ENCODE measurements at regions not wholly inside any gene's neighbourhood (a gene's known extent, or its start where the extent isn't known, plus 50 kb on each side); places are given as distances from the start of the nearest gene placed in this dataset.
"Not testable (repeated sequence)": the region's sequence is repeated elsewhere in the genome, so short reads cannot be mapped to it uniquely, and the experiment has no call there.

DNA sequence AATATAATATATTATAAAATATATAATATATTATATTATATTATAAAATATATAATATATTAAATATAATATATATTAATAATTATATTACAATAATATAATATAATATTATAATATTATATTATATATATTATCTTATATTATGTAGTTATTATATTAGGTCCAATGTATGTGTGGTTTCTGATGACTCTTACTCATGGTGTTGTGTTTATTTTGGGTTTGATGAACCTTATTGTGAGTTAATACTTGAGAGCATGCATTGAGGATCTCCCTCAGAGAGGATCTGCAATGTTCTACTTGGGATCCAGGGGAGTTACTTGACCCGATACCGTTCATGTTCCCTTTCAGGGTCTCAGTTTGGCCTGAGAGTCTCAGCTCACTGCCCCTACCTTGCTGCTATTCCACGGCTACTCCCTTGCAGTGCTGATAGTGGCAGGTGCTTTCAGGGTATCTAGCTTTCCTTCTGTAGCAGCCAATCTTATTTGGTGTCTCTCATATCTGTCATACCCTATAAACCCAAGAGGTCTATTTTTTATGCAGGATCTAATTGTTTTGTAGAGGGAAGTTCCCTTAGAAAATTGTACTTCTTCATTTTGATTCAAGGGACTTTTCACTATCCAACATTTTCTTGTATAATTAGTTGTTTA, 89.1 kb upstream of the ZDHHC17 start:
- no peak for DNase-seq
- intact Hi-C loops (cut with DNase I): no loop called here
- no peak for ATAC-seq
- Histone ChIP-seq H3K4me1 (no peaks in the 10 kb centered on the region), H3K27me3 (ENCODE audit: low read depth) (no peaks in the 10 kb centered on the region), H3K4me3 (no peak overlapping the region), H3K36me3 (no peaks in the 10 kb centered on the region), H3K9me3 (no peaks in the 10 kb centered on the region), H3K27ac (no peak overlapping the region)
- TF ChIP-seq, protein P1, sequence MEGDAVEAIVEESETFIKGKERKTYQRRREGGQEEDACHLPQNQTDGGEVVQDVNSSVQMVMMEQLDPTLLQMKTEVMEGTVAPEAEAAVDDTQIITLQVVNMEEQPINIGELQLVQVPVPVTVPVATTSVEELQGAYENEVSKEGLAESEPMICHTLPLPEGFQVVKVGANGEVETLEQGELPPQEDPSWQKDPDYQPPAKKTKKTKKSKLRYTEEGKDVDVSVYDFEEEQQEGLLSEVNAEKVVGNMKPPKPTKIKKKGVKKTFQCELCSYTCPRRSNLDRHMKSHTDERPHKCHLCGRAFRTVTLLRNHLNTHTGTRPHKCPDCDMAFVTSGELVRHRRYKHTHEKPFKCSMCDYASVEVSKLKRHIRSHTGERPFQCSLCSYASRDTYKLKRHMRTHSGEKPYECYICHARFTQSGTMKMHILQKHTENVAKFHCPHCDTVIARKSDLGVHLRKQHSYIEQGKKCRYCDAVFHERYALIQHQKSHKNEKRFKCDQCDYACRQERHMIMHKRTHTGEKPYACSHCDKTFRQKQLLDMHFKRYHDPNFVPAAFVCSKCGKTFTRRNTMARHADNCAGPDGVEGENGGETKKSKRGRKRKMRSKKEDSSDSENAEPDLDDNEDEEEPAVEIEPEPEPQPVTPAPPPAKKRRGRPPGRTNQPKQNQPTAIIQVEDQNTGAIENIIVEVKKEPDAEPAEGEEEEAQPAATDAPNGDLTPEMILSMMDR (IDR thresholded peaks at IDR 0.05): no peak

GRCh38 chr12:76676261-76676660, 87.7 kb upstream of the ZDHHC17 start:
- H3K4me1 ChIP-seq; intact Hi-C loops (cut with DNase I); H3K9me3 ChIP-seq; H3K36me3 ChIP-seq; H3K27me3 ChIP-seq (ENCODE audit: low read depth); ATAC-seq; H3K27ac ChIP-seq; DNase-seq; H3K4me3 ChIP-seq: not testable (repeated sequence)

DNA sequence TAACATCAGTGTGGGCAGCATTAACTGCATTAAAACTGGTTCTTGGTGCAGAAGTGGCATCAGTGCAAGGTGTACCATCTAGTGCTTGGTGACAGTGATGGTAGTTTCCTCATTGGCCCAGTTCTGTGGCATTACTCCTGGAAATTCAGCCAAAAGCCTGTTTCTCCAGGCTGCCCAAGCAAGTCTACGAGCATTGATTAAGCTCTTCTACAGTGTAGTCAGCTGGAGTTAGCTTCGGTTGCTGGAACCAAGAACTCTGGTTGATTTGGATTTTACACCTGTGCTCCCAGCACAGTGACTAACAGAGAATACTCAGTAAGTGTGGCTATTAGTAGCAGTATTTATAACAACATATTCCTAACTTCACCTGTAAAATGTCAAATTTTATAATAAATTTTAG, 84.9 kb upstream of the ZDHHC17 start:
- intact Hi-C loops (cut with DNase I): no loop called here
- ATAC-seq: no peak

DNA sequence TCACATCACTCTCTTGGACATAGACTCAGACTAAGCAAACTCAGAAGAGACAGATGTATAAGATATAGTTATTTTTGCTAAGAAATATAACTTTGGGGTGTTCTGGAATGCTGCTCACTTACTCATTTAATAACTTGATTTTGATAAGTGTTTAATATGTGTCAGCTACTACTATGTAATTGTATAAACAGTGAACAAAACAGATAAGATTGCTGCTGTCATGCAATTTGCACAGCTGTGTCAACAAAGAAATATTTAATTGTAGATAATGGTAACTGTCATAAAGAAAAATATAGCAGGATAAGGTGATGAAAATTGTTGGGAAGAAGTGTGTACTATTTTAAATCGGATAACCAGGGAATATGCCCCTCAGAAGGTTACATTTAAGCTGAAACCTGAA, 84.1 kb upstream of the ZDHHC17 start:
- Histone ChIP-seq H3K27me3 (ENCODE audit: low read depth) (no peaks in the 10 kb centered on the region), H3K4me1 (no peaks in the 10 kb centered on the region), H3K4me3 (no peak overlapping the region), H3K9me3 (no peaks in the 10 kb centered on the region), H3K27ac (no peak overlapping the region), H3K36me3 (no peaks in the 10 kb centered on the region)
- ATAC-seq: no peak
- DNase-seq: no peak
- intact Hi-C loops (cut with DNase I): no loop called here
- TF ChIP-seq, protein P1 (IDR thresholded peaks at IDR 0.05): no peak

More for the DNA sequence above, 84.9 kb upstream of the ZDHHC17 start:
- Histone ChIP-seq H3K4me3 (no peak overlapping the region), H3K36me3 (no peaks in the 10 kb centered on the region), H3K27ac (no peak overlapping the region), H3K4me1 (no peaks in the 10 kb centered on the region), H3K27me3 (ENCODE audit: low read depth) (no peaks in the 10 kb centered on the region), H3K9me3 (no peaks in the 10 kb centered on the region)
- DNase-seq: no peak
- TF ChIP-seq, protein P1 (IDR thresholded peaks at IDR 0.05): no peak

DNA sequence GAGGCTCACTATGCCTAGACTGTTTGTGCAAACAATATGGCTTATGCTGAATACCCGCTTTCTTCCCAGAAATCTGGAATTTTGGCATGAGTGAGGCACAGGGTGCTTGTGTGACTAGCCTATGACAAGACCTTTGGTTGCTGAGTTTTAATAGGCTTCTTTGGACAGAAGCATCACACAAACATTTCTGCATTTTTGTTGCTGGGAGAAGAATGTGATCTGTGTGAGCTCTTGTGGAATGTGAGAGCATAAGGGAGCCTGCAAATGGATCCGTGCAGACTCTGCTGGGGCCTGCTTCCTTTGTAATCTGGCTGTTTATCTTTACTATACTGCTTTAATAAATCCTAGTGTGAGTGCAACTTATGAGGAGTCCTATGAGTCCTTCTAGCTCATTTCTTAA, 83.0 kb upstream of the ZDHHC17 start:
- TF ChIP-seq, protein P1 (IDR thresholded peaks at IDR 0.05): no peak
- H3K27ac ChIP-seq: no peak overlapping the region
- H3K36me3 ChIP-seq: no peaks in the 10 kb centered on the region
- H3K4me1 ChIP-seq: no peaks in the 10 kb centered on the region
- DNase-seq (no peak), ATAC-seq (no peak)
- H3K27me3 ChIP-seq (ENCODE audit: low read depth): no peaks in the 10 kb centered on the region
- intact Hi-C loops (cut with DNase I): no loop called here
- H3K9me3 ChIP-seq: no peaks in the 10 kb centered on the region
- H3K4me3 ChIP-seq: no peak overlapping the region

DNA sequence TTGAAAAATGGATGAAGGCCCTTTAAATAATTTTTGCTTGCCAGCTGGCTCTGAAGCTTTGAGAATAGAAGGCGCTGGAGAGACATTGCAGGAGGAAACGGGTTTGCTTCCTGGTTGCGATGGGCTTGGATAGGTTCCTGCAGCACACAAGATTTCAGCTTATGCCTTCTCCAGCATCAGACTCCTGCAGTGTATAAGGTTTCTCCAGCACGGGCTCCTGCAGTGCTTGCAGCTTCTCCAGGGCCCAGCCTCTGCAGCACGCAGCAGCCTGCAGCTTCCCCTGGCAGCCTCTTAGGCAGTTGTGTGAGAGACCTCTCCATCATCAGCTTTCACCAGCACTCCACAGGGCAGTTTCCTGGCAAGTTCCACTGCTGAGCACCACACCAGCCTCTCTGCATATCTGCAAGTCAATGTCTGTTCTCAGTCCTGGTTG, 78.7 kb upstream of the ZDHHC17 start:
- DNase-seq (no peak), ATAC-seq (peak in 1 of 2 donors; percentile 38)
- intact Hi-C loops (cut with DNase I): no loop called here

More for the DNA sequence above, 78.7 kb upstream of the ZDHHC17 start:
- Histone ChIP-seq H3K4me3 (no peak overlapping the region), H3K27me3 (ENCODE audit: low read depth) (no peaks in the 10 kb centered on the region), H3K9me3 (no peaks in the 10 kb centered on the region), H3K36me3 (no peaks in the 10 kb centered on the region), H3K4me1 (no peaks in the 10 kb centered on the region), H3K27ac (no peak overlapping the region)
- TF ChIP-seq, protein P1 (IDR thresholded peaks at IDR 0.05): no peak
